Ishikawa (cell line): ENCODE measurements at regions not wholly inside any gene's neighbourhood (a gene's known extent, or its start where the extent isn't known, plus 50 kb on each side); places are given as distances from the start of the nearest gene placed in this dataset.

Source experiments
- CREB1 ChIP-seq: IDR thresholded peaks from 2 replicates; pipeline ENCODE4 v1.6.1; 2012; ENCODE audit warnings: low read depth
- TCF12 ChIP-seq: IDR thresholded peaks from 2 replicates; pipeline ENCODE4 v1.6.1; 2012; ENCODE audit warnings: low read depth
- TEAD4 ChIP-seq: IDR thresholded peaks from 2 replicates; pipeline ENCODE4 v1.6.1; 2012

DNA sequence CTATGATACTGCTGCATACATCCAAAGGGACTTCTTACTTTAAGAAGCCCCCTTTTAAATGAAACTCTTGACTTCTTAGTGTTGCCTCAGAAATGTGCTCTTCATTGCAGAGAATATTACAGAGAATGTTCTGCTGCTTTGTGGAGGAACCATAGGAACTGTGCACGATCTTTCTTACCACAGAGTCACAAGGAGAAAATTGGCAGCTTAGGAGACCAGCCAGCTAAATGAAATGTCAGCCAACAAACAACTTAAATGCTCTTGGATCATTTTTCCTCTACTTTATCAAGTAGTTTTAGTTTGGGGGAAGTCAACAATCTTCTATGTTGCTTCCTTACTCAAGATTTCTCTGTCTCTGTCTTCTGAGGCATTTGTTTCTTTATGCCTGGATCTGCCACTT, 125.9 kb upstream of the MLIP start:
- TF ChIP-seq CREB1 (no peak), TEAD4 (no peak), TCF12 (no peak)
